HL-60 (cell line): ENCODE measurements at regions not wholly inside any gene's neighbourhood (a gene's known extent, or its start where the extent isn't known, plus 50 kb on each side); places are given as distances from the start of the nearest gene placed in this dataset.

Experiments used
- DNase-seq, 2 experiments: peaks; one replicate each; pipeline ENCODE4 v3.0.0-alpha.2; 2010 to 2020; ENCODE audit warnings: low read depth in 1 of 2, low spot score in 1 of 2
- H3K27ac ChIP-seq: fragments of 250-450 bp; sonication (Bioruptor Pico); replicated peaks from 2 replicates; pipeline ENCODE4 v1.5.1; 2020; ENCODE audit warnings: mild to moderate bottlenecking, moderate library complexity
- H3K27me3 ChIP-seq: fragments of 250-450 bp; sonication (Bioruptor Pico); 2 replicates; pipeline ENCODE4 v1.5.1; 2021; ENCODE audit warnings: mild to moderate bottlenecking, moderate library complexity; ENCODE audit not compliant: insufficient read depth, poor library complexity, severe bottlenecking
- H3K4me3 ChIP-seq: replicated peaks from 2 replicates; pipeline ENCODE4 v1.5.1; 2011; ENCODE audit warnings: mild to moderate bottlenecking, control low read depth, low read length; ENCODE audit not compliant: insufficient read depth
- GABPA ChIP-seq: IDR thresholded peaks from 2 replicates; pipeline ENCODE4 v1.6.1; 2012; ENCODE audit warnings: low read depth
- POLR2AphosphoS5 ChIP-seq: IDR thresholded peaks from 2 replicates; pipeline ENCODE4 v1.6.1; 2012; ENCODE audit warnings: low read depth
- SPI1 ChIP-seq: IDR thresholded peaks from 2 replicates; pipeline ENCODE4 v1.6.1; 2012; ENCODE audit warnings: low read depth, mild to moderate bottlenecking, borderline replicate concordance
- TF ChIP-seq, protein P1 (sequence below): IDR thresholded peaks from 2 replicates; pipeline ENCODE4 v1.6.1; 2012; ENCODE audit warnings: low read depth; ENCODE audit not compliant: insufficient replicate concordance
- TF ChIP-seq, protein P2 (sequence below): IDR thresholded peaks from one replicate; pipeline ENCODE4 v1.5.1; 2011; ENCODE audit warnings: low read length, control low read depth, inconsistent platforms; ENCODE audit not compliant: insufficient read depth

DNA sequence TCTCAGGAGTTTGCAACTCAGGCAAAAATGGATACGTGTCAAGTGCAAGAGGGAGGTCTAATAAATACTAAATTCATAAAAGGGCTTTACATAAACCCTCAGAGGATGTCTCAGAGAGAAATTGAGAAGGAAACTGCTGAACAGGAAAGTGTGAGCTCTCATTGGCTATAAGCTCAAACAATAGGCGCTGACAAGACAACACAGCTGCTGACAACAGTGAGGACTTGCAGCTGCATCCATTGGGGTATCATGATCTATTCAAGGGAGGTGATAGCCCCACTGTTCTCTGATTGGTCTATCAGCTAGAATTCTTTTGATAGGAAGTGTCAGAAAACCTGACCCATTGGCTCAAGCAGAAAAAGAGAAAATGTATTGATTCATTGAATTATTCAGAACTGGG, 187.2 kb downstream of the CBLN1 start:
- no peak for TF ChIP-seq POLR2AphosphoS5
- TF ChIP-seq, protein P1, sequence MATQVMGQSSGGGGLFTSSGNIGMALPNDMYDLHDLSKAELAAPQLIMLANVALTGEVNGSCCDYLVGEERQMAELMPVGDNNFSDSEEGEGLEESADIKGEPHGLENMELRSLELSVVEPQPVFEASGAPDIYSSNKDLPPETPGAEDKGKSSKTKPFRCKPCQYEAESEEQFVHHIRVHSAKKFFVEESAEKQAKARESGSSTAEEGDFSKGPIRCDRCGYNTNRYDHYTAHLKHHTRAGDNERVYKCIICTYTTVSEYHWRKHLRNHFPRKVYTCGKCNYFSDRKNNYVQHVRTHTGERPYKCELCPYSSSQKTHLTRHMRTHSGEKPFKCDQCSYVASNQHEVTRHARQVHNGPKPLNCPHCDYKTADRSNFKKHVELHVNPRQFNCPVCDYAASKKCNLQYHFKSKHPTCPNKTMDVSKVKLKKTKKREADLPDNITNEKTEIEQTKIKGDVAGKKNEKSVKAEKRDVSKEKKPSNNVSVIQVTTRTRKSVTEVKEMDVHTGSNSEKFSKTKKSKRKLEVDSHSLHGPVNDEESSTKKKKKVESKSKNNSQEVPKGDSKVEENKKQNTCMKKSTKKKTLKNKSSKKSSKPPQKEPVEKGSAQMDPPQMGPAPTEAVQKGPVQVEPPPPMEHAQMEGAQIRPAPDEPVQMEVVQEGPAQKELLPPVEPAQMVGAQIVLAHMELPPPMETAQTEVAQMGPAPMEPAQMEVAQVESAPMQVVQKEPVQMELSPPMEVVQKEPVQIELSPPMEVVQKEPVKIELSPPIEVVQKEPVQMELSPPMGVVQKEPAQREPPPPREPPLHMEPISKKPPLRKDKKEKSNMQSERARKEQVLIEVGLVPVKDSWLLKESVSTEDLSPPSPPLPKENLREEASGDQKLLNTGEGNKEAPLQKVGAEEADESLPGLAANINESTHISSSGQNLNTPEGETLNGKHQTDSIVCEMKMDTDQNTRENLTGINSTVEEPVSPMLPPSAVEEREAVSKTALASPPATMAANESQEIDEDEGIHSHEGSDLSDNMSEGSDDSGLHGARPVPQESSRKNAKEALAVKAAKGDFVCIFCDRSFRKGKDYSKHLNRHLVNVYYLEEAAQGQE = no peak
- TF ChIP-seq SPI1 = no peak
- TF ChIP-seq, protein P2, sequence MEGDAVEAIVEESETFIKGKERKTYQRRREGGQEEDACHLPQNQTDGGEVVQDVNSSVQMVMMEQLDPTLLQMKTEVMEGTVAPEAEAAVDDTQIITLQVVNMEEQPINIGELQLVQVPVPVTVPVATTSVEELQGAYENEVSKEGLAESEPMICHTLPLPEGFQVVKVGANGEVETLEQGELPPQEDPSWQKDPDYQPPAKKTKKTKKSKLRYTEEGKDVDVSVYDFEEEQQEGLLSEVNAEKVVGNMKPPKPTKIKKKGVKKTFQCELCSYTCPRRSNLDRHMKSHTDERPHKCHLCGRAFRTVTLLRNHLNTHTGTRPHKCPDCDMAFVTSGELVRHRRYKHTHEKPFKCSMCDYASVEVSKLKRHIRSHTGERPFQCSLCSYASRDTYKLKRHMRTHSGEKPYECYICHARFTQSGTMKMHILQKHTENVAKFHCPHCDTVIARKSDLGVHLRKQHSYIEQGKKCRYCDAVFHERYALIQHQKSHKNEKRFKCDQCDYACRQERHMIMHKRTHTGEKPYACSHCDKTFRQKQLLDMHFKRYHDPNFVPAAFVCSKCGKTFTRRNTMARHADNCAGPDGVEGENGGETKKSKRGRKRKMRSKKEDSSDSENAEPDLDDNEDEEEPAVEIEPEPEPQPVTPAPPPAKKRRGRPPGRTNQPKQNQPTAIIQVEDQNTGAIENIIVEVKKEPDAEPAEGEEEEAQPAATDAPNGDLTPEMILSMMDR = no peak
- no peak for TF ChIP-seq GABPA
- no peak for DNase-seq
- Histone ChIP-seq H3K27ac (no peak overlapping the region), H3K4me3 (no peak overlapping the region), H3K27me3 (no peaks in the 10 kb centered on the region)

DNA sequence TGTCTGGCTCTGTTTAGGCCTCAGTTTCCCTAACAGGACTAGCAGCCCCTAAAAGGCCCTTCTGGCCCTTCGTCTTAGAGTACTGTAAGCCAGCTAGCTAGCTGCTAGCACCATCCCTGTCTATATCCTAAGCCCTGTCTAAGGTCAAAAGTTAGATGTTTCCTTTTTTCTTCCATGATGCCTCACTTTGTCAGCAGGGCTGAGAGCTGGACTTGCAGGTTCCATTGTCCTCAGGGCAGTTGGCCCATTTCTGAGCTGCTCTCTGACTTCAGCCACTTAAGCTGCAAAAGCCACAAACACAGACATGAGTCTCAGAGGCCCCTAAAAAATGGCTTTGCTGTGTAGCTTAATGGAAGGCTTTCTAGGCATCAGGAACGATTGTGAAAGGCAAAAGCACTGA, 187.7 kb downstream of the CBLN1 start:
- TF ChIP-seq, protein P1 = no peak
- DNase-seq = no peak
- Histone ChIP-seq H3K27me3 (no peaks in the 10 kb centered on the region), H3K4me3 (no peak overlapping the region), H3K27ac (no peak overlapping the region)

DNA sequence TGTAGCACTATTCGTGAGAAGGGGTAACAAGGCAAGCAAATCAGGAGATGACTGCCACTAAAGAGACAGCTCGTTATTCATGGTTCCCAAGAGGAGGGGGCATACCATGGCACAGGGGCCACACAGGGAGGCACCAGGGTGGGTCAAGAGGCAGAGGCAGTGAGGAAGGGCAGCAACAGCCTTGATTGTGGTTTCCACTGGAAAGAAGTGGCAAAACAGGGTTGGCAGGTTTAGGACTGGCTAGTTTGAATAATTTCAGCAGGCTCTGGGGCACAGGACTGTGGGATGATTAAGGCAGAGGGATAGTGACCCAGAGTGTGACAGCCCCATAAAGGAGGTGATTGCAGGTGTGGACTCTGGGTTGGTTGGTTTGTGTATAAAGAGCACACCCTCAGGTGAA, 188.9 kb downstream of the CBLN1 start:
- Histone ChIP-seq H3K27ac (no peak overlapping the region), H3K4me3 (no peak overlapping the region), H3K27me3 (no peaks in the 10 kb centered on the region)
- DNase-seq = no peak
- TF ChIP-seq GABPA = no peak
- no peak for TF ChIP-seq POLR2AphosphoS5
- no peak for TF ChIP-seq SPI1
- TF ChIP-seq, protein P2 = no peak
- TF ChIP-seq, protein P1 = no peak

DNA sequence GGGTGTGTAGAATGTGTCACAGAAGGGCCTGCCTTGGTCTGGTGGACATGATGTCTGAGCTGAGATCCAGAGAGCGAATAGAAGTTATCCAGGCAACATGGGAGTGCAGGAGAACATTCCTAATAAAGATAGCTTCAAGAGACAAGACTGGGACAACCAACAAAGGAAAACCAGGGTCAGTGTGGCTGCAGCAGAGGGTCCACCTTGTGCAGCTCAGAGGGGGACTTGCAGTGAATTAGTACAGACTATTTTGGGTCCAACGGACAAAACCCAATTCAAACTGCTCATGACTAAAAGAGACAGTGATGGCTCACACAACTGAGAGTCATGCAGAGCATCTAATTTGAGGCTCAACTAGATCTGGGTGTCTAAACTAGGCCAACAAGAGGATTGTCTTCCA, 192.1 kb downstream of the CBLN1 start:
- H3K27me3 ChIP-seq = no peaks in the 10 kb centered on the region
- H3K4me3 ChIP-seq = no peak overlapping the region
- no peak overlapping the region for H3K27ac ChIP-seq
- DNase-seq = no peak
- no peak for TF ChIP-seq SPI1
- TF ChIP-seq POLR2AphosphoS5 = no peak
- TF ChIP-seq, protein P1 = no peak
- no peak for TF ChIP-seq GABPA
- TF ChIP-seq, protein P2 = no peak
